GM21381 (cell line): ENCODE measurements at regions not wholly inside any gene's neighbourhood (a gene's known extent, or its start where the extent isn't known, plus 50 kb on each side); places are given as distances from the start of the nearest gene placed in this dataset.
"Not testable (repeated sequence)": the region's sequence is repeated elsewhere in the genome, so short reads cannot be mapped to it uniquely, and the experiment has no call there.

ENCODE experiments used
- ATAC-seq: cut with Tn5 transposase; IDR thresholded peaks from one replicate; pipeline ENCODE4 v1.9.1; 2021; ENCODE audit warnings: mild to moderate bottlenecking, moderate library complexity; ENCODE audit not compliant: unreplicated experiment

DNA sequence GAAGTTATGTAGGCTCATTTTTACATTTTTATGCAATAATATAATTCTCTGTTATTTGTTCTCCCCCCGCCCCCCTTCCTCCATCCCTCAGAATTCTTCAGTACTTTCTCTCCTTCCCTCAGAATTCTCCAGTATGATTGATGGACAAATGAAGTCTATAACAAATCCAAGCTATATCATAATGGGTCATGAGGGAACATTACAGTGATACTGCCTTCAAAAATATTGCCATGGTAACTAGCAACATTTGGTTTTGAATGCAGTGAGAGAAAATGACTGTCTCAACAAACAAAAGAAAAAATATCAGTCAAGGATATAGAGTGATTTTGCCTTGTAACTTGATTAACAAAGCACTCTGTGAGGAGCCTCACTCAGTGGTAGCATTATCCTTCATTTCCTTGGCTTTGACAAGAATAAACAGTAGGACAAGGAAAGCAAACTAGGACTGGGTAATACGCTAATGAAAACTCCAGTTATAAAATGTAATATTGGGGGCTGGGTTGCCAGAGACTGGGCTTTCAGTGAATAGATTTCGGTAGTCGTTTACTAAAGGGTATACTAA is 392.9 kb upstream of the CRIM1 start:
- ATAC-seq: no peak

DNA sequence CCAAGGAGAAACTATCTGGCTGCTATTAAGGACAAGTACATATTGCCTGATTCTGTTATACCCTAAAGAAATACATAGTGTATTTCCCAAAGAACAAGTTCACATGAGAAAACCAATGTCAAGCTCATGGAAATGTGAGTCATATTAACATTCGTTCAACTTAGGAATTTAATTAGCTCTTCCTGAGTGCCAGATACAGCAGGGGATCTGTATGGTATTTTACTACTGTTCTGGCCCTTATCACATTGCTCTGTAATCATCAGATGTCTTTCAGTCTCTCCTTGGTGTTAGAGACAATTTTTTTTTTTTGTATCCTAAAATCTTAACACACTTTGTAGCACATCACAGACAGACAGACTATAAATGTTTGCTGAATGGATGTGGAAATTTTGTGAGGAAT is 395.0 kb upstream of the CRIM1 start:
- no peak for ATAC-seq

DNA sequence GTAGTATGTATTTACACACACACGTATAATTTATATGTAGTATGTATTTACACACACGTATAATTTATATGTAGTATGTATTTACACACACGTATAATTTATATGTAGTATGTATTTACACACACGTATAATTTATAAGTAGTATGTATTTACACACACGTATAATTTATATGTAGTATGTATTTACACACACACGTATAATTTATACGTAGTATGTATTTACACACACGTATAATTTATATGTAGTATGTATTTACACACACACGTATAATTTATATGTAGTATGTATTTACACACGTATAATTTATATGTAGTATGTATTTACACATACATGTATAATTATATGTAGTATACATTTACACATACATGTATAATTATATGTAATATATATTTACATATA is 398.5 kb upstream of the CRIM1 start:
- ATAC-seq: not testable (repeated sequence)

DNA sequence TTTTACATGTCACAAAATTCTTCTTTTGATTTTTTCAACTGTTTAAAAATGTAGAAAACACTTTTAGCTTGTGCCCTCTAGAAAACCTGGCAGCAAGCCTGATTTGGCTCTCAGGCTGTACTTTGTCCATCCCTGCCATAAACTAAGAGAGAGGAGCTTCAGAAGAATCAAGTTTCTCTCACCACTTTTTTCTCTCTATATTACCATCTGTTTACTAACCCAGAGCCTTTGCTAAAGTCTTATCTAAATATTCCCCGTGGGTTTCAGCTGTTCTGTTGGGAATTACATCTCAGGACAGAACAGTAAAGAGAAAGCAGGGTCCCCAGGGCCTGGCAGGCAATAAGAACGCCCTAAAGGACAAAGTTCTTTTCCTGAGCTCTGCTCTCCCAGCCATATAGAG is 409.1 kb upstream of the CRIM1 start:
- no peak for ATAC-seq

DNA sequence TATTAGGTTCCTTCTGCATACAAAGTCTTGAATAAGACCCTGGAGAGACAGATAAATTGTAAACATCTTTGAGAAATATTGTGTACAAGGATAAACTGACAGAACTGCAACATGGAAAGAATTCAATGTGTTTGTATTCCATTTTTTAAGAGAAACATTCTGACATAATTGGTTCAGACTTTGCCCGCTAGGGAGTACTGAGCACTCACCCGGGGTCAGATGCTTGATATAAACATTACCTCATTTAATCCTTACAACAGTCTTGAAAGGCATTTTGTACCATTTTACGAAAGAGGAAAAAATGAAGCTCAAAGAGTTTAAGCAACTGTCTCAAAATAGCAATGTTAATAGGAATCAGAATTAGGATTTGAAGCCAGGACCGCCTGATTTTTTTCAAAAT is 416.7 kb upstream of the CRIM1 start:
- ATAC-seq: no peak

DNA sequence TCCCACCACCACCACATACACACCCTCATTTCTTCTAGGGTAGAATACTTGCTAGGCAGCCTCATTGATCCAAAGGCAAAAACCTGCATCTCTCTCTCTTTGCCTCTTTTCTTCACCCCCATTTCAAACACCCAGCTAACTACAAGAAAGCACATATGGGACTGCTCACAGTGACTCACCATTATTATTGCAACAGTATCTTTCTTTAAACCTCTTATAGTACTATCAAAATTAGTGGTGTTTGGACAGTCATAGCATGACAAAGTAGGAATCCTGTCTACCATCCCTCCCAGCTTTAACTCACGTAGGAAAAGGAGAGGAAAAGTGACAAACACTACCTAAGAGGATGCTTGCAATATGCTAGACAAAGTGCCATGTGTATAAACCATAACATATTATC is 422.5 kb upstream of the CRIM1 start:
- ATAC-seq: no peak

DNA sequence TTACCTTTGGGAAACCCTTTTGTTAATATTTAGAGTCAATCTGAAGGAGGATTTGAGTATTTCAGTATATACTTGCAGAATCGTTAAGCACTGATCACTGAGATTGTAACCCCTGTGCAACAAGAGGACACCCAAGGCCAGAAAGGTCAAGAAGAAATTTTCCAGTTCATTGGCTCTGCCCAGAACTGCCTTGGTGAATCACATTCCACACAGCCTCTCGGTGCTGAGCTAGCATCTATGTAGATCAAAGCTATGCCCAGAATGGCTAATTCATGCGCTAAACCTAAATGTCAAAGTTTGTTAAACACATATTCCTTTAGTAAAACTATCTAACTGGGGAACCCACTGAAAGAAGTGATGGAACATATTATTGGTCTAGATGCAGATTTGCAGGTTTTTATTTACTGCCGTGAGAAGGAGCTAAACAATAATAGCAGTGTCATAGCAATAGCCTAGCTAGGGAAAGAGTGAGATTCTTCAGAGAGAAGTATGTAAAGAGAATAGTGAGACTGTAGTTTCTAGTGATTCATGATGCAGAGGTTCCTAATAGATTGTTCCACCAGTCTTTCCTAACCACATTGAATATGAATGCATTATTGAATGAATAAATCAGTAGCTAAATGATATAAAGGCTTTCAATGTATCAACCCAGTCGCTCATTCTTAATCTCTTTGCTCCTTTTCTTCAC is 423.2 kb upstream of the CRIM1 start:
- ATAC-seq: no peak

DNA sequence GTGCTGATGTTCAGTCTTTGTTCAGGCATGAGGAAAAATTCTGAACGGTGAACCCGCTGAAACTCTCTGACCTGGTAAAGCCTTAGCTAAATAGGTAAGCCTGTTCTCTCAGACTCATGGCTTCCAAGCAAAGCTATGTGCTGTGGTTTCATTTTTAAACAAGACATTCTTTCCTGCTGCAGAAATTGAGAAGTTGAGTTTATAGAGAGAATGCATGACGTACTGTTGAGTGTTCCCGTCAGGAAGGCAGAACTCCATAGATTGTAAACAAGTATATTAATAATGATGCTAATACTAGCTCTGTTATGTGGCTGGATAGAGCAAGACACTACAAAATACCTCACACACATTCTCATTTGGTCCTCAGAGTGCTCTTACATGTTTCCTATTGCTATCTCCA is 424.0 kb upstream of the CRIM1 start:
- ATAC-seq: no peak

DNA sequence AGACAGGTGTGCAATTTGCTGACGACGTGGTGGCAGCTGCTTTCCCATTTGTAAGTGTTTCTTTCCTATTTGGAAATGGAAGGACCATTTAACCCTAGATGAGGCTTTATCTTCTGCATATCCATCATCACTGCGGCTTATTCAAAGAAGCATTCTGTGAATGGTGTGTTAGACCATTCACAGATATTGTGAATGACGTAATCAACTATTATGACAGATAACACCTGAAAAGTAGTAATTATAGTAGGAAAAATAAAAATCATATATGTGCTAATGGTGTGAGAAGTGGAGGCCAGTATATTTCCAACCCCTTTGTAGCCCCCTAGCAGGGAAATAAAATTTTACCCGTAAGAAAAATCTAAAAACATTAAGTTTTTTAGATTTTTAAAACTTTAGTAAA is 424.5 kb upstream of the CRIM1 start:
- ATAC-seq: no peak

DNA sequence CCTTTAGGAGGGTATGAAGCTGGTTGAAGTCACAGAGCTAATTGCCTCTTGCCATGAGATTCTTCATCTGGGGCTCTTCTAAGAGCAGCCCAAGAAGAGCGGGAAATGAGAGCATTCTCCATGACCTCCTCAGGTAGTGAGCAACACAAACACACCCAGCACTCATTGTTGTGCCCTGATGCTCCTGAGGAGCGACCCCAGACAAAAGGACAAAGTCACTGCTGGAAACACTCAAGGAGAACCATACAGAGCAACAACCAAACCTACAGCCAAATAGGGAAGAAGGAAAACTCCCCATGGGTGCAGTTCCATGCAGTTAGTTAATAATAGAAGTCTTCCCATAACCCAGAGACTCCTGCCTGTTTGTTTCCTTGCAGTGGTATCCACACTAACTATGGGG is 426.0 kb upstream of the CRIM1 start:
- no peak for ATAC-seq

DNA sequence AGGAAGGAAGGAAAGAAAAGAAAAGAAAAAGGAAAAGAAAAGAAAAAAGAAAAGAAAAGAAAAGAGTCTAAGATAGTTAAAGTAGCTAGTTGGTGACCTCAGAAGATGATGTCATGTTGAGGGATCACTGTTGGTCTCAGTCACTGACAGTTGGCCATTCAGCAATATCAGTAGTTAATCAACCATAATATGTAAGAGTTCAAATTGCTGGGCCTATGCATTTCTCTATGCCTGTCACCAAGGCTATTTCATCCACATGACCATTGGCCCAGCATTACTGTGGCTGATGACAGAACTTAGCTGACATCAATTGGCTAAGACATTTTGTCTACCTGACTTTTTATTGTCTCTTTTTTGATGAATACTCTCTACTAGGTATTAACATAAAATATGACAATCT is 435.5 kb upstream of the CRIM1 start:
- ATAC-seq: no peak

DNA sequence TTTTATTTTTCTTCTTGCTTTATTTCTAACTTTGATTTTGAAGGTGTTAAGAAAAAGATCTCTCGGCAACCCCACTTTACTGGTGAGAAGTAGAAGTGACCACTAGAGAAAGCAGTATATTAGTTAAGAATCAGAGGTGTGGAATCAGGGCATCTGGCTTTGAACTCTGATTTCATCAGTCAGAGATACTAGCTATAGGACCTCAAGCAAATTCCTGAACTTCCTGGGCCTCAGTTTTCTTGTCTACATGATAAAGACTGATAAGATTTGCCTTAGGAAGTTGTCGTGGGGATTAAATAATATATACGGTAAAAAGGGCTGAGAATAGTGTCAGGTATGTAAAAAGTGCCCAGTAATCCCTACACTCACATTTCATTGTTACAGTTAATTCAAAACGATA is 440.3 kb upstream of the CRIM1 start:
- ATAC-seq: no peak

DNA sequence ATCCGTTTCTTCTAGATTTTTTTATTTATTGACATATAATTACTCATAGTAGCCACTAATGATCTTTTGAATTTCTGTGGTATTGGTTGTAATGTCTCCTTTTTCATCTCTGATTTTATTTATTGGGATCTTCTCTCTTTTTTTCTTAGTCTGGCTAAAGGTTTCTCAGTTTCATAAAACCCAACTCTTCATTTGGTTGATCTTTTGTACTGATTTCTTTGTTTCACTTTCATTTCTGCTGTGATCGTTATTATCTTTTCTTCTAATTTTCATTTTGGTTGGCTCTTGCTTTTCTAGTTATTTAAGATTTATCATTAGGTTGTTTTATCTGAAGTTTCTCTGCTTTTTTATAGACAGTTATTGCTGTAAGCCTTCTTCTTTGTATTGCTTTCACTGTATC is 463.6 kb upstream of the CRIM1 start:
- ATAC-seq: no peak

DNA sequence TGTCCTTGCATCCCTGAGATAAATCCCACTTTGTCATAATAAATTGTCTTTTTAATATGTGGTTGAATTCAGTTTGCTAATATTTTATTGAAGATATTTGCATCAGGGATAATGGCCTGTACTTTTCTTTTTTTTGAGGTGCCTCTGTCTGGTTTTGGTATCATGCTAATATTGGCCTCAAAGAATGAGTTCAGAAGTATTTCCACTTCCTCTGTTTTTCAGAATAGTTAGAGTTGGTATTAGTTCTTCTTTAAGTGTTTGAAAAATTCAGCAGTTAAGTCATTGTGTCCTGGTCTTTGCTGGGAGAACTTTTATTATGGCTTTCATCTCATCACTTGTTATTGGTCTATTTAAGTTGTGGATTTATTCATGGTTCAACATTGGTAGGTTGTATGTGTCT is 464.1 kb upstream of the CRIM1 start:
- no peak for ATAC-seq

DNA sequence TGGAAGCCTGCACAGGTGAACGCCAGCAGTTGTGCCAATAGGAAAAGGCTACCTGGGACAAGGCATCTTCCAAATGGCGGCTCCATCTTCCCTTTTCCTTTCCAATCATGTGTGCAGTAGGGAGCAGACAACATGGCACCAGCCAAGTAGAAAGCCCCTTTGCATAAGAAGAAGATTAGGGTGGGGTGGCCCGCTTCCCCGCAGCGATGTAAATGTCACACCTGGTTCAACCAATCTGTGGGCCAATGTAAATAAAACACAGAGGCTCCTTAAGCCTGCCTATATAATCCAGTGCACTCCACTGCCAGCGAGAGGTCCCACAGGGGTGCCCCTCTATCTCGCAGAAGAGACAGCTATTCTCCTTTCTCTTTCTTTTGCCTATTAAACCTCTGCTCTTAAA is 468.4 kb upstream of the CRIM1 start:
- no peak for ATAC-seq

DNA sequence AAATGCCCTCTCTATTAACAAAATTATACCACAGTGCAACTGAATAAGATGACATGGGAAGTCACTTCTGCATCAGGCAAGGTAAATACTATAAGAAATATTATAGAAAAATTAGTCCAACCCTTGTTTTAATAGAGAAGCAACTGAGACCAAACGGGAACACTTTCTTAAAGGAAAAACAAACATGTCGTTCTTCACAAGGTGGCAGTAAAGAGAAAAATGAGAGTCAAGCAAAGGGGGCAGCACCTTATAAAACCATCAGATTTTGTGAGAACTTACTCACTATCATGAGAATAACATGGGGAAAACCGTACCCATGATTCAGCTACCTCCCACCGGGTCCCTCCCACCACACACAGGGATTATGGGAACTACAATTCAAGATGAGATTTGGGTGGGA is 481.7 kb upstream of the CRIM1 start:
- ATAC-seq: no peak

DNA sequence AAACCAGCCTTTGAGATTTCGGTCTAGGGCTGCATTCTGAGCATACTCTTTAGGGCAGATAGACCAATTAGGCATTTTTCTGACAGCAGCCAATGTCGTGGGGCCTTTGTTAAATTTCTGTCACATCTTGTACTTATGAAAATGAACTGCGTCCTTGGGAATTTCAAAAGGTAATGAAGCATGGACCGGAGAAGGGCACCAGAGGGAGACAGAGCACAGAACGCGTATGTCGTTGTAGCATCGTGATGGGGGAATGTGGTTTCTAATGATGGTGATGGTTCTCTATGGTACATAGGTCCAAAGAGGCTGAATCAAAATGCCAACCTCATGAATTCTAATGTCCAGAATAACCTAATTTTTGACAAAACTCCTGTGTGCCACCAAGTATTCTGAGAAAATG is 483.9 kb upstream of the CRIM1 start:
- ATAC-seq: no peak

DNA sequence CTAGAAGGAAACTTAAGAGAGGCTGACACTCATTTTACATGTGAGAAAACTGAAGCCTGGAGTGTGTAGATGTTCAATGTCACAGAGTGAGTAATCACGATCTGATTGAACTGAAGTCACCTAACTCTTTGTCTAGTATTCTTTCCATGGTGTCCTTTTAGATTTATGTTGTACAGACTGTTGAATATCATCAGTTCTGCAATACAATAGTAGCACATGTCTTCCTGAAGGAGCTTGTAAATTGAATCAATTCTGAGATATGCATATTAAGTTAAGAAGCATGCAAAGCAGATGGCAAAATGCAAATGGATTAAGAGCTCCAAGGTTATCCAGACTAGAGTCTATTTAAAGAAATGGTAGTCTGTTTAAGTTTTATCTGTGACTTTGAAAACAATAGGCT is 484.9 kb upstream of the CRIM1 start:
- ATAC-seq: no peak

DNA sequence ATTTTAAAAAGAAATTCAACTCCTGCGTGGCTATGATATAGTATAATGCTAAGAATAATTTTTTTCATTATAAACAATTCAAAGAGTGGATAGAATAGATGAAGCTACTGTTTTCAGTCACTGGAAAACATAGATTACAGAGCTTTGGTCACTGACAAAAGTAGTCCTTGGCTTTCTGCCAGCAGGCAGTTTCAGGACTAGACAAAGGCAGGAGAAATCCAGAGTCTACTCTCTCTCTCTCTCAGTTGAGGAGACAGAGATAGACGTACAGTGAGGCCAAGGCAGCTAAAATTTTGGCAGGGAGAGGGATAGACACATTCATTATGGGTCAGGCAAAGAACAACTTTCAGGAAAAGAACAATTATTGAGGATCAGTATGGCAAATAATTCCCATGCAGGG is 491.4 kb upstream of the CRIM1 start:
- ATAC-seq: no peak

DNA sequence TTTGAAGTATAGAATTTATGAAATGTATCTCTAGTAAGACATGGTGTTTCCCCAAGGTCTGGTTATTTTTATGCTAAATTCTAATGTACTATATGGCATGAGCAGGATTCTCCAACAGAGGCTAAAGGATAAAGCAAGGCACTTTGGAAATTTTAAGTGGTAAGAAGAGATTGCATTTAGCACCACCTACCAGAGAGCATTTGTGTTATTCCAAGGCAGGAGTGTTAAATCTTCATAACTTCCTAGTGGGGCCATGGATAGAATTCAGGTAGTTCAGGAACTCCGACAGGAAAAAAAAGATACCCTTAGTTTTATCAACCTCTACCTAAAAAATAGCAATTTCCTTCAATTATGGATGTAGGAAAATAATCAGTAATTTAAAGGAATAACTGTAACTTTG is 497.4 kb upstream of the CRIM1 start:
- ATAC-seq: no peak

DNA sequence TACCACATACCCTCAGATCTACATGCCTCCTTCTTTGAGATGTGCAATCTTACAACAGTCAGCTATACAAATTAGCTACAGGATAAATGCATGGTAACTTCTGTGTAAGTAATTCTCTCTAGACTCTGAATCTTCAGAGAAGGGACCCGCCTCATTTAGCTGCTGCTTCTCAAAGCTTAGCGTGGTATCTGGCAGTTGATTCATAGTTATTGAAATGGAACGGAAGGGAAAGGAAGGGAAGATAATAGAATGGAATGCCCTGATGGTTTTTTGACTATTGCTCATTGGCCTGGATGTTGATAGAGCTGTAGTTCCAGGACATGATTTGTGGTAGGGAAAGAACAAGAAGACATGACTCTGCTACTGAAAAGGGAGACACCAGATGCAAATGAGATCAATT is 498.1 kb upstream of the CRIM1 start:
- no peak for ATAC-seq

DNA sequence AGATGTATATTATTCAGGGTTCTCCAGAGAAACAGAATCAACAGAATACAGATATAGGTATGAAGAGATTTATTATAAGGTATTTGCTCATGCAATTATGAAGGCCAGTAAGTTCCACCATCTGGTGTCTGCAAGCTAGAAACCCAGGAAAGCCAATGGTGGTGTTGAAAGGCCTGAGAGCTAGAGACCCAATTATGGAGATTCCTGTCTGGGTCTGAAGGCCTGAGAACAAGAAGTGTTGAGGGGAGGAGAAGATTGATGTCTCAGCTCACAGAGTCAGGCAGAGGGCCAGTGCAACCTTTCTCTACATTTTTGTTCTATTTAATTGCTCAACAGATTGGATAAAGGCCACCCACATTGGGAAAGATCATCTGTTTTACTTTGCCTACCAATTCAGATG is 524.2 kb upstream of the CRIM1 start:
- ATAC-seq: no peak

DNA sequence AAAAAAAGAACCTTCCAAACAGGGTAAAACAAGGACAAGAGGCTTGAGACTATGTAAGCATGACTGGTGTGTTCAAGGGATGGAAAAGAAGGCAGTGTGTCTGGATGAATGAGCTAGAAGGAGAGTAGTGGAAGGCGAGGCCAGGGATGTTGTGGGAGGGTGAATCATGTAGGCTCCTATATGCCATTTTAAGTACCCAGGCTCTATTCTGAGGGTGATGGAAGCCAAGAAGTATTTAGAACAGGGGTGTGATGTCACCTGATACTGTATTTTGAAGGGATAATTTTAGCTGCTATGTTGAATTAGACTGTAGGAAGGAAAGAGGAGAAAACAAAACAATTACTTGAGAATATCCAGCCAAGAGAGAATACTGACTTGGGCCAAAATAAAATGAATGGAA is 524.7 kb upstream of the CRIM1 start:
- ATAC-seq: no peak
